Naive thymus-derived CD4-positive, alpha-beta T cell (primary cell): ENCODE measurements at regions not wholly inside any gene's neighbourhood (a gene's known extent, or its start where the extent isn't known, plus 50 kb on each side); places are given as distances from the start of the nearest gene placed in this dataset.

Source experiments
- ATAC-seq: fragments of 150-1000 bp; cut with Tn5 transposase; 2 replicates; pipeline ENCODE4 v1.10.0; 2021; ENCODE audit warnings: mild to moderate bottlenecking, moderate library complexity
- CTCF ChIA-PET: fragments of 350-600 bp; sonication (Branson Sonifier 250); formaldehyde crosslinking; loops from one replicate; lab custom pipeline; 2021; ENCODE audit warnings: antibody characterized with exemption; lab: Charles Lee
- POLR2A ChIA-PET: fragments of 350-600 bp; sonication (Branson Sonifier 250); formaldehyde crosslinking; loops from one replicate; lab custom pipeline; 2021; ENCODE audit warnings: antibody characterized with exemption, inconsistent platforms; lab: Charles Lee
- DNase-seq, 9 donors: peaks; one replicate each; pipeline versions ENCODE4 v3.0.0 to v3.0.0-alpha.2; 2020 to 2022; ENCODE audit warnings: mixed read lengths in 1 of 9
- H3K27ac ChIP-seq: one replicate; pipeline ENCODE4 v1.7.0; 2013; ENCODE audit warnings: mild to moderate bottlenecking, low read depth, low read length, moderate library complexity
- H3K27me3 ChIP-seq, 2 donors: one replicate each; pipeline ENCODE4 v1.7.0; 2013; ENCODE audit warnings: low read length in 2 of 2, mild to moderate bottlenecking in 2 of 2, moderate library complexity in 2 of 2; ENCODE audit not compliant: control insufficient read depth in 2 of 2, insufficient read depth in 2 of 2
- H3K36me3 ChIP-seq, 3 experiments: 1 replicate in 2 of 3; 2 replicates in 1 of 3; pipeline ENCODE4 v1.7.0; 2013; ENCODE audit warnings: low read length in 3 of 3, mild to moderate bottlenecking in 3 of 3, moderate library complexity in 1 of 3; ENCODE audit not compliant: insufficient read depth in 3 of 3, control insufficient read depth in 2 of 3
- H3K4me1 ChIP-seq, 2 donors: one replicate each; pipeline ENCODE4 v1.7.0; 2013; ENCODE audit warnings: low read length in 2 of 2, mild to moderate bottlenecking in 2 of 2, moderate library complexity in 1 of 2; ENCODE audit not compliant: control insufficient read depth in 2 of 2, insufficient read depth in 2 of 2
- H3K4me3 ChIP-seq: 2 replicates; pipeline ENCODE4 v1.7.0; 2013; ENCODE audit warnings: mild to moderate bottlenecking, low read length
- H3K9me3 ChIP-seq, 3 experiments: 1 replicate in 2 of 3; 2 replicates in 1 of 3; pipeline ENCODE4 v1.7.0; 2013; ENCODE audit warnings: low read length in 3 of 3; ENCODE audit not compliant: control insufficient read depth in 2 of 3
- H3K27ac Mint-ChIP-seq, 9 donors: one replicate each; pipeline ENCODE4 v1.8.0; 2020 to 2022; ENCODE audit warnings: mixed read lengths in 9 of 9, mild to moderate bottlenecking in 8 of 9, moderate library complexity in 5 of 9, inconsistent platforms in 2 of 9
- H3K27me3 Mint-ChIP-seq, 5 donors: one replicate each; pipeline ENCODE4 v1.8.0; 2021 to 2022; ENCODE audit warnings: mixed read lengths in 5 of 5, mild to moderate bottlenecking in 1 of 5
- H3K36me3 Mint-ChIP-seq, 5 donors: one replicate each; pipeline ENCODE4 v1.8.0; 2020 to 2022; ENCODE audit warnings: mixed read lengths in 5 of 5, mild to moderate bottlenecking in 3 of 5, inconsistent platforms in 1 of 5
- H3K4me1 Mint-ChIP-seq, 7 donors: one replicate each; pipeline ENCODE4 v1.8.0; 2020 to 2022; ENCODE audit warnings: mixed read lengths in 7 of 7, mild to moderate bottlenecking in 3 of 7, inconsistent platforms in 1 of 7
- H3K4me3 Mint-ChIP-seq, 10 donors: one replicate each; pipeline ENCODE4 v1.8.0; 2020 to 2022; ENCODE audit warnings: mild to moderate bottlenecking in 10 of 10, mixed read lengths in 10 of 10, moderate library complexity in 6 of 10, inconsistent platforms in 2 of 10
- H3K9me3 Mint-ChIP-seq, 11 donors: one replicate each; pipeline ENCODE4 v1.8.0; 2020 to 2022; ENCODE audit warnings: mixed read lengths in 11 of 11, mild to moderate bottlenecking in 4 of 11, inconsistent platforms in 1 of 11, moderate library complexity in 1 of 11
- intact Hi-C, 2 donors: fragments of 100-400 bp; cut with micrococcal nuclease; formaldehyde crosslinking; loops; one replicate each; pipeline ENCODE4 v1.15.1; 2023

- H3K27ac ChIP-seq: no peak overlapping the region
- no peaks in the 10 kb centered on the region for H3K36me3 ChIP-seq
- DNase-seq (no peak), ATAC-seq (no peak)
- no peaks in the 10 kb centered on the region for H3K27me3 ChIP-seq
- H3K9me3 ChIP-seq: no peaks in the 10 kb centered on the region
- Mint-ChIP-seq H3K27me3 (peaks cover 0 to 9% (median 0%) of the 10 kb centered on the region in 5 donors), H3K9me3 (no peaks in the 10 kb centered on the region), H3K4me1 (peaks cover 0 to 3% (median 0%) of the 10 kb centered on the region in 7 donors), H3K4me3 (no peak overlapping the region), H3K36me3 (no peaks in the 10 kb centered on the region), H3K27ac (no peak overlapping the region)
- no peak overlapping the region for H3K4me3 ChIP-seq
- no peaks in the 10 kb centered on the region for H3K4me1 ChIP-seq
- intact Hi-C loops: no loop called here
- CTCF ChIA-PET: no interaction called here
- POLR2A ChIA-PET: no interaction called here
These were observed 122.2 kb downstream of the NAV1 start for GRCh38 chr1:201660931-201661822.

DNA sequence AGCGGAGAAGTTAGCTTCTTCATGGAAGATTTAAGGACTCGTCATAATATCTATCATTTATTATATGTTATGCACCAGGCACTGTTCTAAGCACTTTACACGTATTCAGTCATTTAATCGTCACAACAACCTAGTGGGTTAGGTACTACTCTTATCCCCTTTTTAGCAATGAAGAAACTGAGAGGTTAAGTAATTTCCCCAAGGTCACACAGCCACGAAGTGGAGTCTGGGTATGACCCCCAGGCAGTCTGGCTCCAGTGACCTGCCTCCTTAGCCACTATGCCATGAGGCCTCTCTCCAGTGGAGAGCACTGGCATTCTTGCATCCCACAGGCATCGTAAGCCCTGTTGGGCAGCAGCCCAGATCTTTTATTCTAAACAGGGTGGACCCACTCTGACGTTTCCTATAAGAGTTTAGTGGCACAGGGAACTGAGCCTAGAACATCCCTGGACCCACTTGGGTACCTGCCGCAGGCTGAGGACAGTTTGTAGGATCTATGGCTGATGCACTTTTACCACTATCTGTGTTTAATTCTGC is 123.0 kb downstream of the NAV1 start:
- DNase-seq (no peak), ATAC-seq (no peak)
- intact Hi-C loops: no loop called here
- H3K27me3 Mint-ChIP-seq: peaks cover 0 to 10% (median 0%) of the 10 kb centered on the region in 5 donors
- H3K27ac Mint-ChIP-seq: no peak overlapping the region
- H3K27ac ChIP-seq: no peak overlapping the region
- H3K4me3 ChIP-seq: no peak overlapping the region
- H3K27me3 ChIP-seq: no peaks in the 10 kb centered on the region
- POLR2A ChIA-PET: no interaction called here
- no peak overlapping the region for H3K4me3 Mint-ChIP-seq
- CTCF ChIA-PET: no interaction called here
- no peaks in the 10 kb centered on the region for H3K9me3 ChIP-seq
- no peaks in the 10 kb centered on the region for H3K9me3 Mint-ChIP-seq
- H3K4me1 Mint-ChIP-seq: peaks cover 0 to 3% (median 0%) of the 10 kb centered on the region in 7 donors
- no peaks in the 10 kb centered on the region for H3K4me1 ChIP-seq
- no peaks in the 10 kb centered on the region for H3K36me3 Mint-ChIP-seq
- no peaks in the 10 kb centered on the region for H3K36me3 ChIP-seq

DNA sequence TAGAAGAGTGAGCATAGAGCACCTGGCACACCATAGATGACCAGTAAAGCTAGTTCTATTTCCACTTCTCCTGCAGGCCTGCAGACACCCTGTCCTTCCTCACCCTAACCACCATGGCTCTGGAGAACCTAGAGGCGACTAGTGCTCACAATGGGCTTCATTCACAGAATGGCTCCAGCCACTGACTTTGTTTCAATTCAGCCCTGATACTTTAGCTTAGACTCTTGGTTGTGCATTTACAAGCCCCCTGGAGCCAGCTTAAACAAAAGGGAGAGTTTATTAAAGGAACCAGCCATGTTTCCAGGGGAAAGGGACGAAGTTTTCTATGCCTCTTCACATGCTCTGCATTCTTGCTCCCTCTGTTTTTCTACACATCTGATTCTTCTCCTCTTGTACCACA is 123.7 kb downstream of the NAV1 start:
- no peaks in the 10 kb centered on the region for H3K4me1 ChIP-seq
- no peak overlapping the region for H3K4me3 ChIP-seq
- no peak overlapping the region for H3K4me3 Mint-ChIP-seq
- peaks cover 0 to 8% (median 0%) of the 10 kb centered on the region in 5 donors for H3K27me3 Mint-ChIP-seq
- no peak for ATAC-seq
- CTCF ChIA-PET: no interaction called here
- H3K36me3 ChIP-seq: no peaks in the 10 kb centered on the region
- no peaks in the 10 kb centered on the region for H3K36me3 Mint-ChIP-seq
- intact Hi-C loops: no loop called here
- no peaks in the 10 kb centered on the region for H3K27me3 ChIP-seq
- no peaks in the 10 kb centered on the region for H3K9me3 Mint-ChIP-seq
- H3K27ac ChIP-seq: no peak overlapping the region
- no peaks in the 10 kb centered on the region for H3K9me3 ChIP-seq
- no peak overlapping the region for H3K27ac Mint-ChIP-seq
- H3K4me1 Mint-ChIP-seq: peaks cover 0 to 3% (median 0%) of the 10 kb centered on the region in 7 donors
- POLR2A ChIA-PET: no interaction called here
- no peak for DNase-seq

DNA sequence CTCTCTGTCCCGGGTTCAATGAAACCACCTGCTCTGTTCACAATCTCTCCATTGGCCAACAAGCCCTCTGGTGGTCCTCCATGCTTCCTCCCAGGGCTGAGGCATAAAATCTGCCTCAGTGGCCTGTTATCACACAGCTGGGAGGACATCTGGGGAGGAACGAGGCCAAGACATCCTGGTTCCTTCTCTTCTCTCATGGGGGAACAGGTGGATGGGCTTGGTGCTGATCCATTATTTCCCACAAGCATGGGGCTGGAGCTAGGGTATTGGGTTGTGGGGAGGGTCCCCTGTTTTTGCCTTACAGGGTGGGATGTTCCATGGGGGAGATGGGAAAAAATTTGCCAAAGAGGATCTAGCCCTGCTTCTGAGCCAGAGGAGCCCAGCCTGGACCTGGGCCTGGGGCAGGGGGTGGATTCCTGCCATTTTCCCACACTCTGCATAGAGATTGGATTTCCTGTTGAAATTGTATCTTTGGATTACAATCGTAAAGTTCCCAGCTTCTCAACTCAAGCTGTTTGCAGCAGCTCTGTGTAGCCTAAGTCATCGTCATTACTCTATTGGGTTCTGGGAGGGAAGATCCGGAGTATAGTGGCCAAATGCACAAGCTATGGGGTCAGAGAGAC is 124.7 kb downstream of the NAV1 start:
- no peaks in the 10 kb centered on the region for H3K36me3 ChIP-seq
- H3K4me3 ChIP-seq: no peak overlapping the region
- Mint-ChIP-seq H3K9me3 (no peaks in the 10 kb centered on the region), H3K27me3 (peaks cover 0 to 8% (median 0%) of the 10 kb centered on the region in 5 donors), H3K36me3 (no peaks in the 10 kb centered on the region), H3K27ac (no peak overlapping the region), H3K4me1 (peaks cover 0 to 2% (median 0%) of the 10 kb centered on the region in 7 donors), H3K4me3 (no peak overlapping the region)
- ATAC-seq: no peak
- no peak overlapping the region for H3K27ac ChIP-seq
- ChIA-PET CTCF (no interaction called here), POLR2A (no interaction called here)
- intact Hi-C loops: no loop called here
- H3K9me3 ChIP-seq: no peaks in the 10 kb centered on the region
- DNase-seq: no peak
- H3K27me3 ChIP-seq: no peaks in the 10 kb centered on the region
- H3K4me1 ChIP-seq: no peaks in the 10 kb centered on the region

DNA sequence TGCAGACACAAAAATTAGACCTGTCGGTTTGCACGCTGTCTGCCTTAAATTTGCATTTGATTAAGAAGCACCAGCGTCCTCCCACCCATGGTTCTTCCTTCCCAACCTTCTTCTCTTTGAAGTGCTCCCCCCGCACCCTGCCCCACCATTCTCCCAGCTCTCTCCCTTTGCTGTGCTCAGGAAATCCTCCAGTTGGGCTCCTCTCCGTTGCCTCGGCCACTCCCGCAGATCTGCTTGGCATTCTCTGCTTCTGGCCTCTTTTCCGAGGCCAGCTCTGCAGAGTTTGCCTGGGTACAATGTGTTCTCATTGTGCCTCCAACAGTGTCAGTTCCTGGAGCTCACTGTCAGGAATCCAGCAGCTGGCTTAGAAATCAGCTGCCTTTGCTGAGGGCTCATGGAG is 126.1 kb downstream of the NAV1 start:
- DNase-seq: no peak
- intact Hi-C loops: no loop called here
- no peak overlapping the region for H3K4me3 ChIP-seq
- peaks cover 0 to 4% (median 0%) of the 10 kb centered on the region in 7 donors for H3K4me1 Mint-ChIP-seq
- H3K36me3 ChIP-seq: no peaks in the 10 kb centered on the region
- no peak overlapping the region for H3K4me3 Mint-ChIP-seq
- H3K27ac Mint-ChIP-seq: no peak overlapping the region
- H3K27ac ChIP-seq: no peak overlapping the region
- ChIA-PET POLR2A (no interaction called here), CTCF (no interaction called here)
- H3K27me3 Mint-ChIP-seq: peaks cover 0 to 9% (median 3%) of the 10 kb centered on the region in 5 donors
- H3K9me3 Mint-ChIP-seq: no peaks in the 10 kb centered on the region
- H3K9me3 ChIP-seq: no peaks in the 10 kb centered on the region
- no peaks in the 10 kb centered on the region for H3K4me1 ChIP-seq
- peaks cover 0 to 5% (median 0%) of the 10 kb centered on the region in 5 donors for H3K36me3 Mint-ChIP-seq
- no peaks in the 10 kb centered on the region for H3K27me3 ChIP-seq
- ATAC-seq: no peak

DNA sequence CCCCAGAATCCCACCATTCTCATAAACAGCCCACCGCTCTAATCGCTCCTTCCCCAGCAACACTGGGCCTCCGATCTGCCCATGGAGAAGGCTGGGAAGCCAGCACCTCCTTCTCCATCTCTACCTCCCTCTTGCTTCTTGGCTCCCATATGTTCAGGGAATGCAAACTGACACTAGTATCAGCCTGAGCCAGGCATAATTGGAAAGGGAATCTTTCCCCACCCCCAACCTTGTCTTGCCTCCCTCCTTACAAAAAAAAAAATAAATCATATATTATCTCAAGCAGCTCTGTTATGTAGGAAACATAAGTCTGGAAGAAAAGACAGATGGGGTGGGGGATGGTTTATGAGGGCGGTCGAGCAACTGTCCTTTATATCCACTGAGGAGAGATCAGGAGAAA is 127.2 kb downstream of the NAV1 start:
- intact Hi-C loops: no loop called here
- Mint-ChIP-seq H3K36me3 (peaks cover 0 to 5% (median 0%) of the 10 kb centered on the region in 5 donors), H3K27me3 (peaks cover 0 to 9% (median 3%) of the 10 kb centered on the region in 5 donors), H3K4me3 (no peak overlapping the region), H3K9me3 (no peaks in the 10 kb centered on the region), H3K27ac (no peak overlapping the region), H3K4me1 (peaks cover 0 to 4% (median 0%) of the 10 kb centered on the region in 7 donors)
- ChIA-PET CTCF (no interaction called here), POLR2A (no interaction called here)
- no peaks in the 10 kb centered on the region for H3K27me3 ChIP-seq
- DNase-seq (no peak), ATAC-seq (no peak)
- no peaks in the 10 kb centered on the region for H3K9me3 ChIP-seq
- H3K36me3 ChIP-seq: no peaks in the 10 kb centered on the region
- H3K4me3 ChIP-seq: no peak overlapping the region
- H3K27ac ChIP-seq: no peak overlapping the region
- no peaks in the 10 kb centered on the region for H3K4me1 ChIP-seq
